Activated CD4-positive, alpha-beta T cell treated with anti-CD3 and anti-CD28 coated beads, Interleukin-10, Interleukin-2, amounts not matched to agents 100 ng/mL and 50 ng/mL, durations not matched to agents 16 hours and 8 hours (primary cell): ENCODE measurements at regions not wholly inside any gene's neighbourhood (a gene's known extent, or its start where the extent isn't known, plus 50 kb on each side); places are given as distances from the start of the nearest gene placed in this dataset.

Experiments used
- DNase-seq: peaks from one replicate; pipeline ENCODE4 v3.0.0-alpha.2; 2020

DNA sequence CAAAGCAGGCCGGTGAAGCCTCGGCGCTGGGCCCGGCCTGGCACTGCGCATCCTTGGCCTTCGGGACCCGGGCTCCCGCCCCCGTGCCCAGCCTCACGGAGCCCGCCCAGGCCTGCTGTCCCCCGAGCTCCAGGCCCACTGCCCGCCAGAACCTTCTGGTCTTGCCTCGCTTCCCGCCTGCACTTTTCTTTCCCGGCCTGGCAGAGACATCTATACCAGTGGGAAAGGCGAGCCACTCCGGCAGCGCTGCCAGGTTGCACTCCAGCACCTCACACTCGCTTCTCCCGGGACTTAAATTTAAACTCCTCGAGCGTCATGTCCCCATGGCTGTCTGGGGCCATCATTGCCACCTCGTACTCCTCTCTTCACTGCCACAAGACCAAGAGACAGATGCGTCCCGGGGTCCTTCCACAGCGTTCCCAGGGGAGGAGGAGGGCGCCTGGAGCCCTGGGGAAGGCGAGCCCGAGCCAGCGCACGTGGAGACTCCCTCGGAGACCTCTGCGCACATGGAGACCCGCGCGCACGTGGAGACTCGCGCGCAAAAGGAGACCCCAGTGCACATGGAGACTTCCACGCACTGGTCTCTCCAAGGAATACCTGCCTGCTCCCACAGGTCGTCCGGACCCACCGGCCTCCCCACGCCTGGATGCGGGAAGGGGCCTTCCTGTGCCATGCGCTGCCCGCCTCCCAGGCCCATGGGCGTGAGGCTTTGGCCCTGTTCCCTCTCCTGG is 253.1 kb upstream of the SALL3 start:
- DNase-seq, result no peak

DNA sequence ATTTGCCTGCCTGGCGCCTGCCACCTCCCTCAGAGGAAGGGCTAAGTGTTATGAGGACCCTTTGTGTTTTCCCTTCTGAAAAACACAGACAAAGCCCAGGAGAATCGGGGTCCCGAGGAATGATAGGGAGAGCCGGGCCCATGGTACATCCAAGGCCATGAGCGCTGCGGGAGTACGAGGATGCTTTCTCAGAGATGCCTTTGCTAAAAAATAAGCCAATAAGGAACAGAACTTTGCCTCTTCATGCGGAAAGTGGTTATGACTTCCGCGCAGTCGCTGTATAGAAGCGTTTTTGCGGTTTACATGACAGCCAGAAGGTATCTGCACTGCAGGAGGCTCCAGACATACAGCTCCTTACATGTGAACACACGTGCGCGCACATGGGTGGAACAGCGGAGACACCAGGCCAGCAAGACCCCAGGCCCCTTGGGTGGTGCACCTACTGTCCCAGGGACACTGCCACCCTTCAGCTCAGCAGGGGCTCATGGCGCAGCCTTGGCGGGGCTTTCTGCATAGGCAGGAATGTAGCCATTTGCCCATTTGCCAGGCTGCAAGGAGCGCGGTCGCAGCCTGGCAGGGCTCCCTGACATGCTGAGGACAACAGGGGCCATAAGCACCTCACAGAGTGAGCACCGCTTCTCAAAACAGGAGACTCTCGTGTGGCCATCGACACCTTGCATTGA is 252.4 kb upstream of the SALL3 start:
- no peak for DNase-seq

DNA sequence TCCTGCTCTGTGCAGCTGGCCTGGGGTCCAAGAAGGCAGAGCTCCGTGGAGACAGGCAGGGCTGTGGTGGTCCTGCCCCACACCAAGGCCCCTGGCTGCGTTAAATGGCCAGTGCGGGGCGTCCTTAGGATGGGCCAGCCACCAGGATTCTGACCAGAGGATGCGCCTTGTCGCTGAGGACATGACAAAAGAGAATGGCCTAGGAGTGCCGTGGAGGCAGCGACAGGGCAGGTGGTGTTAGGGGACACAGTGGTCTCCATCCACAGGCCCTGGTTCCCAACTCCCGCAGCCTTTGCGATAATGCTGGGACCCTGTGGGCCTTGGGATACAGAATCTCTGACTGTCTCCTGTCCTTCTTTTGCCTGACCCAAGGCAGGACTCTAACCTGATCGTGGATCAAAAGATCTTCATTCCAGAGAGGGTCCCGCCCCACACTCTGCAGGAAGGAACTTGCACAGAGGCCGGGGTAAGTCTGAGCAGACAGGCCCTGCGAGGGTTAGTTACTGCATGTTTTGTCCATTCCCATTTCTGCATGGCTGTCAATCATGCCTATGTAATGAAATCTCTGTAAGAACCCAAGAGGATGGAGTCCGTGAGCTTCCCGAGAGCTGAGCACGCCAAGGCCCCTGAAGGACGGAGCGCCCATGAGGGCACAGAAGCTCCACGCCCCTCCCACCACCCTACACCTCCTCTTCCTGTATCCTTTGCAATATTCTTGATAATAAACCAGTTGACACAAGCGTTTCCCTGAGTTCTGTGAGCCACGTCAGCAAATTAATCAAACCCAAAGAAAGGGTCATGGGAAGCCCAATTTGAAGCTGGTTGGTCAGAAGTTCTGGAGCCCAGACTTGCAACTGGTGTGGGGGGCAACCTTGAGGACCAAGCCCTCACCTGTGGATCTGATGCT is 251.5 kb upstream of the SALL3 start:
- DNase-seq, result no peak

DNA sequence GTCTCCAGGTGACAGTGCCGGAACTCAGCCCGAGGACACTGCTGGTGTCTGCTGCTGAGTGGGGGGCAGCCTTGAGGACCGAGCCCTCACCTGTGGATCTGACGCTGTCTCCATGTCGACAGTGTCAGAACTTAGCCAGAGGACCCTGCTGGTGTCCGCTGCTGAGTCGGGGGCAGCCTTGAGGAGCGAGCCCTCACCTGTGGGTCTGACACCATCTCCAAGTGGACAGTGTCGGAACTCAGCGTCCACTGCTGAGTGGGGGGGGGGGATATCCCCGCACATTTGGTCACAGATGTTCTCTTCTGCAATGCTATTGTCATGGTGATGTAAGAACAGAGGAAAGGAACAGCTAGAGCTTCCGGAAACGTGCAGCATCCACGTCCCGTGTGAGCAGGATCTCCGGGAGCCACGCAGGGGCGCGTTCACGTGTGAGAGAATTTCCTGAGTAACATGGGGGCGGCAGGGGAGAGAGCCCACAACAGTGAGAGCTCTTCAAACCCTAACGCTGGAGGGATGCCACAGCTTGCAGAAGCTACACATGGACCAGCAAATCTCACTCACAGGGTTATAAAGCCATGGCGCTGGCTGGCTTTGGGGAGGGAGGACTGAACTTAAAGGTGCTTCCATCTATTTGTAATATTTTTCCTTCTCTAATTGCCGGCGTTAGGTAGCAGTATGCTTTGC is 250.7 kb upstream of the SALL3 start:
- no peak for DNase-seq

DNA sequence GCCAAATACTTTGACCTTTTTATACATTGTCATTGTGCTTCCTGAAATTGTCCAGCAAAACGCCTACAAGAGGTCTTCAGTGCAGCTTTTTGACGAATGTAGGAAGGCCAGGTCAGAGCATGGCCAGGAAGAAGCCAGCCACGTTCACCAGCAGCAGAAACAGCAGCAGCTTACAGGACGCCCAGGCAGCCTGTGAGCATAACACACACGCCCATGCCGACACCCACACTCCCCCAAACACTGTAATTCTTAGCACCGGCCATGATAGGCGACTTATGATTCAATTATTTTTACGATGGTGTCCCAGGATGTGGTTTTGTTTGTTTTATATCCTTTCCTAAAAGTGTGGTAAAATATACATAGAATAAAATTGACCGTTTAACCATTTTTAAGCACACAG is 249.1 kb upstream of the SALL3 start:
- no peak for DNase-seq

GRCh38 chr18:78731016-78731397 is 248.6 kb upstream of the SALL3 start:
- no peak for DNase-seq

DNA sequence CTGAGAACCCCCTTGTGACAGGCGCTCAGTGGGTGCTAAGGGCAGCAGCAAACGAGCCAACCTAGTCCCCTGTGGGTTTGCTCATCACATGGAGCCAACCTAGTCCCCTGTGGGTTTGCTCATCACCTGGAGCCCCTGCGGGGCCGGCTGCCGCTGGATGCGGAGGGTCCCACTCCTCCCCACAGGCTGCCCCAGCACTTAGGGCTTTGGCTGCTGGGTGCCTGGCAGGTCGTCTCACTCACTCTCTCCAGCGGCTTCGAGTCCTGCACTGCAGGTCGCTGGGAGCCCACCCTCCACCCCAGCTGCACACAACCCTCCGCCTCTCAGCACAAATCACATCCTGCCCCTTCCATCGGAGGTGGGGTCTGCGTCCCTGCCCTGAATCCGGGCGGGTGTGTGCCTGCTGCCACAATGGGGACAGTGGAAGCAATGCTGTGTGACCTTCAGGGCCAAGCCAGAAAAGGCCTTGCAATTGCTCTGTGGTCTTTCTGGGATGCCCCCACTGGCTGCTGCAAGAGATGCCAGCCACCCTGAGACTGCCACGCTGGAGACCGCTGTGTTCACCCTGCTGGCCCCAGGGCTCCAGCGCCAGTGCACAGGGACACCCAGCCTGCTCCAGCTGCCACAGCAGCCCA is 248.1 kb upstream of the SALL3 start:
- no peak for DNase-seq

DNA sequence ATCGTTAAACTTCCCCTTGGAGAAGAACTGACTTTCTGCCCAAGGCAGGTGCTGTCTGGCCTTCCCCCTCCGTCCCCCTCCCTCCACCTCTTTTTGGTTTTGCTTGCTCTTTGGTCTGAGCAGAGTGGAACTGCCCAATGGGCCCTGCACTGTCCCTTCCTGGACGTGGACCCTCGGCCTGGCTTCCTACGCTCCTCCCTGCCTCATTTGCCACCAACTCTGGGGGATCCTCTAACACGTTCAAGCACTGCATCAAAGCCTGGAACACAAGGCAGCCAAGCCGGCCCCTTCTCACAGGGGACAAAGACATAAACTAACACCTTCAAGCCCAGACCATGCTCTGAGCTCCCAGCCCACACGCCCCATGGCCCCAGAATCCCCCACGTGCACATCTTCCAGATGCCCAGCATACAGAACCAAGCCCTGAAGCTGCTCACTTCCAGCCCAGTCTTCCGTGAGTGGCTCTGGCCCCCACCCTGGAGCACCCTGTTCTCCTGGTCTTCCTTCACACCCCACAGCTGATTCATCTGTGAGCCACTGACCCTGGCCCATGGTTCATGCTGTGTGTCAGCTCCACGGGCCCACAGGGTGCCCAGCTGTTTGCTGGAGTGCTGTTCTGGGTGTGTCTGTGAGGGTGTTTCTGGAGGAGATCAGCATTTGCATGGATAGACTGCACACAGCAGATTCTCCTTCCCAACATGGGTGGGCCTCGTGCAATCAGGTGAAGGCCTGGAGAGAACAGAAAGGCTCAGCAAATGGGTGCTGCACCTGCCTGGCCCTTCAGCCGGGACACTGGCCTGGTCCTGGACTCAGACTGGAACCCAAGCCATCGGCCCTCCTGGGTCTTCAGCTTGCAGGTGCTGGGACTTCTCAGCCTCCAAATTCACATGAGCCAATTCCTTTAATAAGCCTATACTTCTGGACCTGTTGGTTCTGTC is 247.1 kb upstream of the SALL3 start:
- DNase-seq, result no peak

DNA sequence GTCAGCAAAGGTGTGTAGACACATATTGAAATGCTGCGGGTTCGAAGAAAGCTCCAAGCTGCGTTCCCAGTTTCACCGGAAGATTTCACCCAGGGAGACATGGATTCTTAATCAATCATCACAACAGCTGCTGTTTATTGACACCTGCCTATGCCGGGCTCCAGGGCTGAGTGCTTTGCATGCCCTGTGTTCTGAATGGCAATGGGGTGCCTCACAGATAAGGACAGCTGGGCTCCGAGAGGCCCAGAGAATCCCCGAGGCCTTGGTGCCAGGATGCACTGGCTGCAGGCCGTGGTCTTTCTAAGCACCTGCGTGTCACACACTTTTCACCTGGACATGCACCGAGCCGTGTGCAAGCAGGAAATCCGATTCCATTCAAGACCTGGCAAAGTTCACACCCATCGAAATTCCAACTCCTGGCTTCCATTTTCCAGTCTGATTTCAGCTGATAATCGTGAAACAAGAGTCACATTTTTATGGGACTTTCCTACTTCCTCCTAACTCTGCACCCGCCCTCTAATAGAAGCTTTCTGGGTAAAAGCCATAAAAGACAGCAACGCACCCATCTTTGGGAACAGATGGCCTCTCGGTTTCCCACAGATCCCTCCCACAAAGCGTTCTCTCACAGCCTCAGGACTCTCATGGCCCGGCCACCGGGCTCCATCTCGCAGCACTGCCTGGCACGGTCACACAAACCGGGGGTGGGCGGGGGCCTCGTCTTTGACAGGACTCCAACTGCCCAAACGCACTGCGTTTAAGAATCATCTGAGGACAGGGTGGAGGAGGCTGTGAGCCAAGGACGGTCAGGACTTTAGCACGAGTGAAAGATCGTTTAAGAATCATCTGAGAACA is 245.6 kb upstream of the SALL3 start:
- DNase-seq, result no peak

DNA sequence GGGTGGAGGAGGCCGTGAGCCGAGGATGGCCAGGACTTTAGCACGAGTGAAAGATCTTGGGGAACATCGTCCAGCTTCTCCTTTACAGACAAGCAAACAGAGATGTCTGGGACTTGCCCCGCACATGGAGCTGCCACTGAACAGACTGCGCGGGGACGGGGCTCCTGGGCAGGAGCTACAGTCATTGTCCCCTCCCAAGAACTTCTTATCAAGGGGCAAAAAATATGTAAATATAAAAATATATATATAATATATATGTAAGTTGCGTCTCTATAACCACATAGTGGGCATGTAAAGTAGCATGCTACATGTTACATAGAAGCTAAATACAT is 245.0 kb upstream of the SALL3 start:
- DNase-seq, result no peak

GRCh38 chr18:78735131-78736014 is 244.2 kb upstream of the SALL3 start:
- DNase-seq, result no peak

- DNase-seq, result no peak
Observed at GRCh38 chr18:78736015-78736690, 243.5 kb upstream of the SALL3 start.

DNA sequence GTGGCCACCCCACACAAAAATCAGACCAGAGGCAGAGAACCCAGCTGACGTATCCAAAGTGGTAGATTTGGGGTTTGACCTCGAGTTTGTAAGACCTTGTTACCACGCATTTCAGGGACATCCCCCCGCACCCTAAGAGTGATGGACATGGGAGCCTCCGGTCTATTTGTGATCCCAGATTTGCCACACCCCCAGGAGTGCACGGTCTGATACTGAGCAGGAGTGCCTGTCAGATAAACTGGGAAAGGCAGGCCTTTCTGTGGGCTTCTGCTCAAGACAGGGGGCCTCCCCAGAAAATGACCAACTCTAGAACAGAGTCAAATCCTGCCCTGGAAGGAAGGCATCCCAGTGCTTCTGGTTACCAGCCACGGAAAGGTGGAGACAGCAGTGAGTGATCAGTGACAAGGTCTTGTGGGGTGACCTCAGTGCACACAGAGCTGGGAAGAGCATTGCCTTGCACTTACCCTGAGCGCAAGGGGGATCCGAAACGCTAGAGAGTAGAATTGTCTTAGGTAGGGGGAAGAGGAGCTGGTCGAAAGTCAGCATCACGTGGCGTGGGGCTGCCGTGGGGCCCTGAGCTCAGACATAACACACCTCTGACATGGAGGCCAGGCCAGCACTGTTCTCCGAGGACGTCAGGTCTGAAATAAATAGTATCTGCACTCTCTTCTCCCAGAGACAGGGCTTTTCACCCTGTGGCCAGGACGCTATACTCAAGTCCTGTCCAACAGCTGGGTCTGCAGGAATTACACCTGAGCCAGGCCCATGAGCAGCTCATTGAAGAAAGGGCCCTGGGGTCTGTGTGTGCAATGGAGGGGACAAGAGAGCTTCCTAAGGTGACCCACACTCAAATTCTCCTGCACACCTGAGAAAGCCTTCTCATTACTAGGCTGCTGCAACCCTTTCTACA is 242.4 kb upstream of the SALL3 start:
- no peak for DNase-seq

DNA sequence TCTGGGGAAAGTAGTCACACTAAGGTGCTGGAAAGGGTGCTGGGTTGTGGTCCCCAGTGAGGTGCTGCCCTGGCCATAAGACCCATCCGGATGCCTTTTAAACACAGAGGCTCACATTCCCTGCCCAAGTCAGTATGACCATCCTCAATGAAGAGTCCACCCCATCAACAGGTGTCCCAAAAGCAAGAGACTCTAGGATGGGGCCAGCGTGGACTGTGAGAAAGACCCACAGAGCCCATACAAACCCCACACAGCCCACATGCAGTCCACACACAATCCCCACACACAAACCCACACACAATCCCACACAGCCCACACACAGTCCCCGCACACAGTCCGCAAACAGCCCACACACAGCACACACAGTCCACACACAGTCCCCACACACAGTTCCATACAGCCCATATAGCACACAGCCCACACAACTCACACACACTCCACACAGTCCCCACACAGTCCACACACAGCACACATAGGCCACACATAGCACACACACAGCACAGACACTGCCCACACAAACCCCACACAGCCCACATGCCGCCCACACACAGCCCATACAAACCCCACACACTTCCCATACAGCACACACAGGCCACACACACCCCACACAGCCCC is 241.4 kb upstream of the SALL3 start:
- no peak for DNase-seq

GRCh38 chr18:78739115-78739514 is 240.5 kb upstream of the SALL3 start:
- no peak for DNase-seq

DNA sequence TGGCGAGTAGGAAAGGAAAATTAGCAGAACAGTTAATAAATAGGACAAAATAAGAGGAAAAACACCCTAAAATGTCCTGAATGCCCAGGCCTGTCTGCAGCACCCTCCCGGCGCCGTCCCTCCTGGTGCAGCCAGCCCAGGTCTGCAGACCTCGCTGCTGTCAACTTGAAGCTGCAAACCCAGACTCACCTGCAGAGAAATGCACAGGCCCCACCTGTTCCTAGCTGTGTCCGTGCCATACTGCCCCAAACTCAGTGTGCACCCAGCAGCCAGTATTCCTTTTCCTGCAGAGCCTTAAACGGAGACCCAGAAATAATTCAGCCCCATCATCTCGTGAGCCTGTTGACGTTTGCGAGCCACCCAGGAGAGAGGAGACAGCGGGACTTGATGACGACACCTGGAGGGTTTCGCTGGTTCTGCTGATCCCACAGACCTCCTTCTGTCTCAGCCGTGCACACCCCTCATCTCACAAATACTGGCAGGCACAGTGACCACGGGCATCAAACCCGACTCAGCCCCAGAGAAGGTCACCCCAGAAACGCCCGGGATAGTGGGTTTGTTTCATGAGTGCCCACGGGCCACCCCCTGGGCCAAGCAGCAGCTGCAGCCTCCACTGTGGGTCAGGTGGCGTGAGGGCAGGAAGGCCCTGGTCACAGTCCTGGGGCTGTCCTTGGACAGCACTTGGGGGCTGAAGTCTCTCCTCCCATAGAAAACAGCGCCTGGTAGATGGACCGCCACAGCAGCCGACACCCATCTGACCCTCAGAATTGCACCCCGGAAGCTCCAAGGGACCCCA is 239.5 kb upstream of the SALL3 start:
- no peak for DNase-seq

GRCh38 chr18:78740876-78741275 is 238.7 kb upstream of the SALL3 start:
- DNase-seq, result no peak
